OCI-LY1 (cell line): ENCODE measurements at regions not wholly inside any gene's neighbourhood (a gene's known extent, or its start where the extent isn't known, plus 50 kb on each side); places are given as distances from the start of the nearest gene placed in this dataset.

Experiments used
- H2AFZ ChIP-seq: fragments of 200-600 bp; sonication (generic), shearing (Covaris generic); 2 replicates; pipeline ENCODE4 v1.6.0; 2014; ENCODE audit warnings: antibody characterized with exemption, mild to moderate bottlenecking, low read length
- H3F3A ChIP-seq: fragments of 200-600 bp; sonication (generic), shearing (Covaris generic); 2 replicates; pipeline ENCODE4 v1.6.0; 2014; ENCODE audit warnings: mild to moderate bottlenecking, antibody characterized with exemption, low read length, moderate library complexity; ENCODE audit not compliant: insufficient read depth
- H3K27ac ChIP-seq: fragments of 200-600 bp; sonication (generic); 2 replicates; pipeline ENCODE4 v1.5.1; 2014; ENCODE audit warnings: low read length, mixed run types, mild to moderate bottlenecking, low read depth; ENCODE audit not compliant: poor library complexity, severe bottlenecking
- H3K27me3 ChIP-seq: fragments of 200-600 bp; sonication (generic); 2 replicates; pipeline ENCODE4 v1.6.0; 2014; ENCODE audit warnings: antibody characterized with exemption, mild to moderate bottlenecking, low read length, moderate library complexity; ENCODE audit not compliant: insufficient read depth
- H3K36me3 ChIP-seq: fragments of 200-600 bp; sonication (generic); 2 replicates; pipeline ENCODE4 v1.6.1; 2014; ENCODE audit warnings: mild to moderate bottlenecking, antibody characterized with exemption, low read length, moderate library complexity, mixed read lengths; ENCODE audit not compliant: insufficient read depth
- H3K4me1 ChIP-seq: fragments of 200-600 bp; sonication (generic); 2 replicates; pipeline ENCODE4 v1.5.1; 2014; ENCODE audit warnings: mild to moderate bottlenecking, low read length, moderate library complexity; ENCODE audit not compliant: insufficient read depth, severe bottlenecking
- H3K4me2 ChIP-seq: fragments of 200-600 bp; sonication (generic), shearing (Covaris generic); 2 replicates; pipeline ENCODE4 v1.6.1; 2014; ENCODE audit warnings: low read length
- H3K4me3 ChIP-seq: fragments of 200-600 bp; sonication (generic); 2 replicates; pipeline ENCODE4 v1.5.1; 2014; ENCODE audit warnings: low read length, low read depth, mild to moderate bottlenecking, mixed read lengths; ENCODE audit not compliant: poor library complexity, severe bottlenecking
- H3K79me2 ChIP-seq: fragments of 200-600 bp; shearing (Covaris generic); 2 replicates; pipeline ENCODE4 v1.6.1; 2016; ENCODE audit warnings: mixed run types, low read length, mixed read lengths; ENCODE audit not compliant: insufficient read depth
- H3K9ac ChIP-seq: fragments of 200-600 bp; sonication (generic), shearing (Covaris generic); 2 replicates; pipeline ENCODE4 v1.6.1; 2014; ENCODE audit warnings: mild to moderate bottlenecking, low read length, mixed read lengths
- H3K9me2 ChIP-seq: fragments of 200-600 bp; sonication (generic), shearing (Covaris generic); 2 replicates; pipeline ENCODE4 v1.6.1; 2014; ENCODE audit warnings: low read depth, mild to moderate bottlenecking, low read length, mixed read lengths
- H3K9me3 ChIP-seq: fragments of 200-600 bp; shearing (Covaris generic); 2 replicates; pipeline ENCODE4 v1.6.1; 2014; ENCODE audit warnings: low read length, mixed read lengths
- H4K20me1 ChIP-seq: fragments of 200-600 bp; sonication (generic), shearing (Covaris generic); 2 replicates; pipeline ENCODE4 v1.6.0; 2016; ENCODE audit warnings: mild to moderate bottlenecking, low read length; ENCODE audit not compliant: insufficient read depth
- EZH2 ChIP-seq: fragments of 200-600 bp; sonication (generic), shearing (Covaris generic); IDR thresholded peaks from 2 replicates; pipeline ENCODE4 v1.8.0; 2017; ENCODE audit warnings: borderline replicate concordance, mixed run types, mild to moderate bottlenecking, antibody characterized with exemption, low read length, moderate library complexity, mixed read lengths
- TF ChIP-seq, protein P1 (sequence below): fragments of 200-600 bp; sonication (generic), shearing (Covaris generic); IDR thresholded peaks from 2 replicates; pipeline ENCODE4 v1.5.1; 2017; ENCODE audit warnings: mild to moderate bottlenecking, antibody characterized with exemption, low read length, moderate library complexity, mixed read lengths

DNA sequence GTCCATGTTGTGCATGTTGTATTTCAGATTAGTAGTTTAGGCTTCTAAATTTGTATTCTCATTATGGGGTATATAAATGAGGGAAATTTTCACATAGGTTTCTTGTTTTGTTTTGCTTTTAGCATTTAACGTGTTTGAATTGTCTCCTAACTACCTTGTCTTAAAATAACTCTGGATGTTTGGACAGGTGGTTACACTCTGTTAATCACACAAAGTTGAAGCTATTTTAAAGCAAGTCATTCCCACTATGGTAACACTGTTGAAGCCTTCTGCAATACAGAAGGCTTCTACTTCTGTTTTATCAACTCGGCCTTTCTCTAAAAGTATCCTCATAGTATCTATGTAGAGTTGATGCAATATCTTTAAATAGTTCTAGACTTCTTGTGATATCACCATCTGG, 245.3 kb upstream of the HTR2A start:
- Histone ChIP-seq H3K9me3 (no peaks in the 10 kb centered on the region), H3K79me2 (no peaks in the 10 kb centered on the region), H3K4me3 (no peak overlapping the region), H3K27me3 (no peaks in the 10 kb centered on the region), H3K4me1 (no peaks in the 10 kb centered on the region), H3K9me2 (no peaks in the 10 kb centered on the region), H3K36me3 (no peaks in the 10 kb centered on the region), H3F3A (no peaks in the 10 kb centered on the region), H3K9ac (no peak overlapping the region), H4K20me1 (no peaks in the 10 kb centered on the region), H3K27ac (no peak overlapping the region), H3K4me2 (no peak overlapping the region), H2AFZ (no peak overlapping the region)
- TF ChIP-seq, protein P1, sequence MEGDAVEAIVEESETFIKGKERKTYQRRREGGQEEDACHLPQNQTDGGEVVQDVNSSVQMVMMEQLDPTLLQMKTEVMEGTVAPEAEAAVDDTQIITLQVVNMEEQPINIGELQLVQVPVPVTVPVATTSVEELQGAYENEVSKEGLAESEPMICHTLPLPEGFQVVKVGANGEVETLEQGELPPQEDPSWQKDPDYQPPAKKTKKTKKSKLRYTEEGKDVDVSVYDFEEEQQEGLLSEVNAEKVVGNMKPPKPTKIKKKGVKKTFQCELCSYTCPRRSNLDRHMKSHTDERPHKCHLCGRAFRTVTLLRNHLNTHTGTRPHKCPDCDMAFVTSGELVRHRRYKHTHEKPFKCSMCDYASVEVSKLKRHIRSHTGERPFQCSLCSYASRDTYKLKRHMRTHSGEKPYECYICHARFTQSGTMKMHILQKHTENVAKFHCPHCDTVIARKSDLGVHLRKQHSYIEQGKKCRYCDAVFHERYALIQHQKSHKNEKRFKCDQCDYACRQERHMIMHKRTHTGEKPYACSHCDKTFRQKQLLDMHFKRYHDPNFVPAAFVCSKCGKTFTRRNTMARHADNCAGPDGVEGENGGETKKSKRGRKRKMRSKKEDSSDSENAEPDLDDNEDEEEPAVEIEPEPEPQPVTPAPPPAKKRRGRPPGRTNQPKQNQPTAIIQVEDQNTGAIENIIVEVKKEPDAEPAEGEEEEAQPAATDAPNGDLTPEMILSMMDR = no peak
- no peak for TF ChIP-seq EZH2

DNA sequence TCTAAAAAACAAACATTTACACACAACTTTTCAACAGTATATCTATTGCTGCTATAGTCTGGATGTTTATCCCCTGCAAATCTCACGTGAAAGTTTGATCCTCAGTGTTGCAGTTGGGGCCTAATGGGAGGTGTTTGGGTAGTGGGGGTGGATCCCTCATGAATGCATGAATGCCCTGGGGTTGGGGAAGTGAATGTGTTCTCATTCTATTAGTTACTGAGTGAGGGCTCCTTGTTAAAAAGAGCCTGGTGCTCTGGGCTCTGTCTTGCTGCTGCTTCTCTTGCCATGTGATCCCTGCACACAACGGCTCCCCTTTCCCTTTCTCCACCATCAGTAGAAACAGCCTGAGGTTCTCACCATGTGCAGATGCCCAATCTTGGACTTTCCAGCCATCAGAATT, 242.7 kb upstream of the HTR2A start:
- H3K4me2 ChIP-seq = no peak overlapping the region
- no peaks in the 10 kb centered on the region for H3K79me2 ChIP-seq
- H3K9me2 ChIP-seq = no peaks in the 10 kb centered on the region
- H3K4me3 ChIP-seq = no peak overlapping the region
- no peak for TF ChIP-seq EZH2
- TF ChIP-seq, protein P1 = no peak
- no peak overlapping the region for H2AFZ ChIP-seq
- H3K9ac ChIP-seq = no peak overlapping the region
- H3F3A ChIP-seq = no peaks in the 10 kb centered on the region
- H3K9me3 ChIP-seq = no peaks in the 10 kb centered on the region
- no peaks in the 10 kb centered on the region for H3K36me3 ChIP-seq
- no peaks in the 10 kb centered on the region for H4K20me1 ChIP-seq
- H3K27ac ChIP-seq = no peak overlapping the region
- H3K27me3 ChIP-seq = no peaks in the 10 kb centered on the region
- H3K4me1 ChIP-seq = no peaks in the 10 kb centered on the region

- H3K4me3 ChIP-seq = no peak overlapping the region
- H3K9me3 ChIP-seq = no peaks in the 10 kb centered on the region
- H2AFZ ChIP-seq = no peak overlapping the region
- H4K20me1 ChIP-seq = no peaks in the 10 kb centered on the region
- H3K9ac ChIP-seq = no peak overlapping the region
- no peaks in the 10 kb centered on the region for H3F3A ChIP-seq
- no peaks in the 10 kb centered on the region for H3K36me3 ChIP-seq
- no peak overlapping the region for H3K27ac ChIP-seq
- H3K4me2 ChIP-seq = no peak overlapping the region
- H3K79me2 ChIP-seq = no peaks in the 10 kb centered on the region
- no peaks in the 10 kb centered on the region for H3K9me2 ChIP-seq
- H3K27me3 ChIP-seq = no peaks in the 10 kb centered on the region
- H3K4me1 ChIP-seq = no peaks in the 10 kb centered on the region
- TF ChIP-seq EZH2 = no peak
- TF ChIP-seq, protein P1 = no peak
These were observed 239.7 kb upstream of the HTR2A start for GRCh38 chr13:47136504-47136941.
